SK-N-SH treated with all-trans-retinoic acid at 6 μM for 48 hours (cell line): ENCODE measurements at regions not wholly inside any gene's neighbourhood (a gene's known extent, or its start where the extent isn't known, plus 50 kb on each side); places are given as distances from the start of the nearest gene placed in this dataset.

Experiments
- ATAC-seq: fragments of 200-7000 bp; cut with Tn5 transposase; 3 replicates; pipeline ENCODE4 v1.9.1; 2020; ENCODE audit warnings: mild to moderate bottlenecking, moderate library complexity
- ARNTL ChIP-seq: fragments of 450-650 bp; formaldehyde crosslinking; IDR thresholded peaks from 2 replicates; pipeline ENCODE4 v1.5.0; 2020; ENCODE audit warnings: low read depth, mild to moderate bottlenecking, moderate library complexity, borderline replicate concordance
- BACH2 ChIP-seq: fragments of 250-450 bp; sonication (Bioruptor Pico); IDR thresholded peaks from 2 replicates; pipeline ENCODE4 v1.9.0; 2021; ENCODE audit warnings: mild to moderate bottlenecking, borderline replicate concordance
- CREB5 ChIP-seq: fragments of 250-450 bp; sonication (Bioruptor Pico); IDR thresholded peaks from 2 replicates; pipeline ENCODE4 v1.5.1; 2020; ENCODE audit warnings: low read depth, mild to moderate bottlenecking, moderate library complexity
- CSDC2 ChIP-seq: fragments of 250-450 bp; sonication (Bioruptor Pico); IDR thresholded peaks from 2 replicates; pipeline ENCODE4 v1.5.0; 2020; ENCODE audit warnings: mild to moderate bottlenecking, moderate library complexity
- ESRRG ChIP-seq: fragments of 250-450 bp; sonication (Bioruptor Pico); IDR thresholded peaks from 2 replicates; pipeline ENCODE4 v1.6.1; 2021; ENCODE audit warnings: mild to moderate bottlenecking
- GLIS3 ChIP-seq: fragments of 250-450 bp; sonication (Bioruptor Pico); IDR thresholded peaks from 2 replicates; pipeline ENCODE4 v1.5.0; 2020; ENCODE audit warnings: mild to moderate bottlenecking, moderate library complexity
- ISL1 ChIP-seq: fragments of 250-450 bp; sonication (Bioruptor Pico); IDR thresholded peaks from 2 replicates; pipeline ENCODE4 v2.1.2; 2022; ENCODE audit warnings: mild to moderate bottlenecking, moderate library complexity
- OSR1 ChIP-seq: fragments of 250-450 bp; sonication (Bioruptor Pico); IDR thresholded peaks from 2 replicates; pipeline ENCODE4 v1.8.0; 2022; ENCODE audit warnings: moderate library complexity, mild to moderate bottlenecking, inconsistent platforms
- POU6F1 ChIP-seq: fragments of 250-450 bp; sonication (Bioruptor Pico); IDR thresholded peaks from 2 replicates; pipeline ENCODE4 v1.8.0; 2021; ENCODE audit warnings: low read depth, mild to moderate bottlenecking, moderate library complexity, borderline replicate concordance
- PPARA ChIP-seq: fragments of 250-450 bp; sonication (Bioruptor Pico); IDR thresholded peaks from 2 replicates; pipeline ENCODE4 v1.5.0; 2020; ENCODE audit warnings: mild to moderate bottlenecking, borderline replicate concordance
- RARB ChIP-seq: fragments of 250-450 bp; sonication (Bioruptor Pico); IDR thresholded peaks from 2 replicates; pipeline ENCODE4 v1.8.0; 2021; ENCODE audit warnings: mild to moderate bottlenecking, moderate library complexity
- SNAI2 ChIP-seq: fragments of 250-450 bp; sonication (Bioruptor Pico); IDR thresholded peaks from 2 replicates; pipeline ENCODE4 v1.5.0; 2020; ENCODE audit warnings: mild to moderate bottlenecking, moderate library complexity
- TCF4 ChIP-seq: fragments of 250-450 bp; sonication (Bioruptor Pico); IDR thresholded peaks from 2 replicates; pipeline ENCODE4 v1.8.0; 2021; ENCODE audit warnings: mild to moderate bottlenecking, moderate library complexity, borderline replicate concordance
- TOX ChIP-seq: fragments of 250-450 bp; sonication (Bioruptor Pico); IDR thresholded peaks from 2 replicates; pipeline ENCODE4 v1.8.0; 2021; ENCODE audit warnings: mild to moderate bottlenecking, moderate library complexity, borderline replicate concordance
- TSHZ2 ChIP-seq: fragments of 250-450 bp; sonication (Bioruptor Pico); IDR thresholded peaks from 2 replicates; pipeline ENCODE4 v1.5.0; 2020; ENCODE audit warnings: mild to moderate bottlenecking, moderate library complexity
- ZC3H10 ChIP-seq: fragments of 250-450 bp; sonication (Bioruptor Pico); IDR thresholded peaks from 2 replicates; pipeline ENCODE4 v1.5.1; 2021; ENCODE audit warnings: mild to moderate bottlenecking, moderate library complexity
- ZFP3 ChIP-seq: fragments of 250-450 bp; sonication (Bioruptor Pico); IDR thresholded peaks from 2 replicates; pipeline ENCODE4 v1.5.0; 2020; ENCODE audit warnings: mild to moderate bottlenecking, moderate library complexity
- ZFP30 ChIP-seq: fragments of 450-650 bp; formaldehyde crosslinking; IDR thresholded peaks from 2 replicates; pipeline ENCODE4 v1.5.0; 2022; ENCODE audit warnings: mild to moderate bottlenecking, moderate library complexity
- ZNF565 ChIP-seq: fragments of 450-650 bp; formaldehyde crosslinking; conservative IDR thresholded peaks from 2 replicates; pipeline ENCODE4 v1.5.0; 2020; ENCODE audit warnings: low read depth, mild to moderate bottlenecking, moderate library complexity
- ZNF70 ChIP-seq: fragments of 450-650 bp; formaldehyde crosslinking; IDR thresholded peaks from 2 replicates; pipeline ENCODE4 v1.5.0; 2020; ENCODE audit warnings: mild to moderate bottlenecking, moderate library complexity
- ZNF8 ChIP-seq: fragments of 450-650 bp; formaldehyde crosslinking; IDR thresholded peaks from 2 replicates; pipeline ENCODE4 v1.5.0; 2020; ENCODE audit warnings: mild to moderate bottlenecking, moderate library complexity
- TF ChIP-seq, protein P1 (sequence below): fragments of 250-450 bp; sonication (Bioruptor Pico); IDR thresholded peaks from 2 replicates; pipeline ENCODE4 v1.8.0; 2020; ENCODE audit warnings: mild to moderate bottlenecking, moderate library complexity, borderline replicate concordance
- TF ChIP-seq, protein P2 (sequence below): fragments of 250-450 bp; sonication (Bioruptor Pico); IDR thresholded peaks from 2 replicates; pipeline ENCODE4 v1.5.1; 2021; ENCODE audit warnings: mild to moderate bottlenecking, moderate library complexity

DNA sequence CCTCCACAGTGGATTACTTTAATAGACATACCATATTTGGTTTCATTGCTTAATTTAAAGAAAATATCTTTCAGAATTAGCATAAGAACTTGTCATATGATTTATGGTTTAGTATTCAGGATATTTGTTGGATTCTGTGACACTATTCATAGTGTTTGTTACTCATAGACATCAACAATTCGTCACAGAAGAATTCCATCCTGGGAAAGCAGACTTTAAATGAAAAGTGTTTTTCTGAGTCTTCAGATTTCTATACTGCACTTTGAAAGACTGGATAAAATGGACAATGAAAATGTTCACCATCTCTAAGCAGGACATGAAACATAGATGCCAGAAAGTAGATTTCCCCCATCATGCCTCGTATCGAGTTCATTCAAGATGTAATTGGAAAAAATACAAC lies 435.6 kb upstream of the ONECUT1 start:
- TF ChIP-seq ZNF70 (CRISPR knock-in tag), result no peak
- TF ChIP-seq ZFP3 (CRISPR knock-in tag), result no peak
- no peak for TF ChIP-seq CREB5 (CRISPR knock-in tag)
- TF ChIP-seq ARNTL (CRISPR knock-in tag), result no peak
- TF ChIP-seq RARB, result no peak
- no peak for TF ChIP-seq GLIS3 (CRISPR knock-in tag)
- TF ChIP-seq, protein P1, sequence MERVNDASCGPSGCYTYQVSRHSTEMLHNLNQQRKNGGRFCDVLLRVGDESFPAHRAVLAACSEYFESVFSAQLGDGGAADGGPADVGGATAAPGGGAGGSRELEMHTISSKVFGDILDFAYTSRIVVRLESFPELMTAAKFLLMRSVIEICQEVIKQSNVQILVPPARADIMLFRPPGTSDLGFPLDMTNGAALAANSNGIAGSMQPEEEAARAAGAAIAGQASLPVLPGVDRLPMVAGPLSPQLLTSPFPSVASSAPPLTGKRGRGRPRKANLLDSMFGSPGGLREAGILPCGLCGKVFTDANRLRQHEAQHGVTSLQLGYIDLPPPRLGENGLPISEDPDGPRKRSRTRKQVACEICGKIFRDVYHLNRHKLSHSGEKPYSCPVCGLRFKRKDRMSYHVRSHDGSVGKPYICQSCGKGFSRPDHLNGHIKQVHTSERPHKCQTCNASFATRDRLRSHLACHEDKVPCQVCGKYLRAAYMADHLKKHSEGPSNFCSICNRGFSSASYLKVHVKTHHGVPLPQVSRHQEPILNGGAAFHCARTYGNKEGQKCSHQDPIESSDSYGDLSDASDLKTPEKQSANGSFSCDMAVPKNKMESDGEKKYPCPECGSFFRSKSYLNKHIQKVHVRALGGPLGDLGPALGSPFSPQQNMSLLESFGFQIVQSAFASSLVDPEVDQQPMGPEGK (CRISPR knock-in tag), result no peak
- no peak for TF ChIP-seq TSHZ2 (CRISPR knock-in tag)
- no peak for TF ChIP-seq OSR1 (CRISPR knock-in tag)
- TF ChIP-seq BACH2, result no peak
- no peak for TF ChIP-seq CSDC2 (CRISPR knock-in tag)
- TF ChIP-seq TOX (CRISPR knock-in tag), result no peak
- TF ChIP-seq SNAI2 (CRISPR knock-in tag), result no peak
- TF ChIP-seq PPARA (CRISPR knock-in tag), result no peak
- TF ChIP-seq POU6F1 (CRISPR knock-in tag), result no peak
- TF ChIP-seq, protein P2, sequence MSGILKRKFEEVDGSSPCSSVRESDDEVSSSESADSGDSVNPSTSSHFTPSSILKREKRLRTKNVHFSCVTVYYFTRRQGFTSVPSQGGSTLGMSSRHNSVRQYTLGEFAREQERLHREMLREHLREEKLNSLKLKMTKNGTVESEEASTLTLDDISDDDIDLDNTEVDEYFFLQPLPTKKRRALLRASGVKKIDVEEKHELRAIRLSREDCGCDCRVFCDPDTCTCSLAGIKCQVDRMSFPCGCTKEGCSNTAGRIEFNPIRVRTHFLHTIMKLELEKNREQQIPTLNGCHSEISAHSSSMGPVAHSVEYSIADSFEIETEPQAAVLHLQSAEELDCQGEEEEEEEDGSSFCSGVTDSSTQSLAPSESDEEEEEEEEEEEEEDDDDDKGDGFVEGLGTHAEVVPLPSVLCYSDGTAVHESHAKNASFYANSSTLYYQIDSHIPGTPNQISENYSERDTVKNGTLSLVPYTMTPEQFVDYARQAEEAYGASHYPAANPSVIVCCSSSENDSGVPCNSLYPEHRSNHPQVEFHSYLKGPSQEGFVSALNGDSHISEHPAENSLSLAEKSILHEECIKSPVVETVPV (CRISPR knock-in tag), result no peak
- no peak for TF ChIP-seq ZNF8 (CRISPR knock-in tag)
- TF ChIP-seq ZNF565 (CRISPR knock-in tag), result no peak
- no peak for TF ChIP-seq ISL1 (CRISPR knock-in tag)
- no peak for TF ChIP-seq TCF4 (CRISPR knock-in tag)
- TF ChIP-seq, all 23 proteins: peak for 0
- ATAC-seq, result no peak

- ATAC-seq, result no peak
- TF ChIP-seq, protein P1 (CRISPR knock-in tag), result no peak
- TF ChIP-seq ESRRG (CRISPR knock-in tag) (no peak), CSDC2 (CRISPR knock-in tag) (no peak), SNAI2 (CRISPR knock-in tag) (no peak), TCF4 (CRISPR knock-in tag) (no peak), ARNTL (CRISPR knock-in tag) (no peak), GLIS3 (CRISPR knock-in tag) (no peak), RARB (no peak), ZC3H10 (CRISPR knock-in tag) (no peak), TOX (CRISPR knock-in tag) (no peak), ZNF70 (CRISPR knock-in tag) (no peak), ZFP30 (CRISPR knock-in tag) (no peak), CREB5 (CRISPR knock-in tag) (no peak), TSHZ2 (CRISPR knock-in tag) (no peak)
Measured at GRCh38 chr15:53224371-53224770, 434.2 kb upstream of the ONECUT1 start.
